HL-60 (cell line): ENCODE measurements at regions not wholly inside any gene's neighbourhood (a gene's known extent, or its start where the extent isn't known, plus 50 kb on each side); places are given as distances from the start of the nearest gene placed in this dataset.

Experiments used
- CTCF ChIP-seq: IDR thresholded peaks from one replicate; pipeline ENCODE4 v1.5.1; 2011; ENCODE audit warnings: low read length, control low read depth, inconsistent platforms; ENCODE audit not compliant: insufficient read depth
- GABPA ChIP-seq: IDR thresholded peaks from 2 replicates; pipeline ENCODE4 v1.6.1; 2012; ENCODE audit warnings: low read depth
- POLR2AphosphoS5 ChIP-seq: IDR thresholded peaks from 2 replicates; pipeline ENCODE4 v1.6.1; 2012; ENCODE audit warnings: low read depth
- TF ChIP-seq, protein P1 (sequence below): IDR thresholded peaks from 2 replicates; pipeline ENCODE4 v1.6.1; 2012; ENCODE audit warnings: low read depth; ENCODE audit not compliant: insufficient replicate concordance

DNA sequence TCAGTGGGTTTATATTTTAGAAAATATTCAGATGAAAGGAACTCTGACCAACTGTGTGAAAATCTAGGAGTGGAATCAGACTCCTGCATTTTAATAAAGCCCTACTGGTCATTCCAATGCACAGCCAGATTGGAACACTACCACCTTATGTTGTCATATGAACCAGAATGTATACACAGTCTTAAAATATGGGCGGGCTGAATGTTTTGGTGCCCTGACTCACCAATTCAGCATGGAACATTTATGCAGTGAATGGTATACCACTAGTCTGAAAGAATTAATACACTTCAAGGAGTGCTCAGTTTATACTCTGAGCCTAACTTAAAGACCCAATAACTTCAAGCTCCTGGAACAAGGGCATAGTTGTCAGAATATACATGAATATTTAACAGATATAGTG, 280.9 kb upstream of the TCF4 start:
- no peak for TF ChIP-seq POLR2AphosphoS5
- TF ChIP-seq CTCF = no peak
- TF ChIP-seq GABPA = no peak
- TF ChIP-seq, protein P1, sequence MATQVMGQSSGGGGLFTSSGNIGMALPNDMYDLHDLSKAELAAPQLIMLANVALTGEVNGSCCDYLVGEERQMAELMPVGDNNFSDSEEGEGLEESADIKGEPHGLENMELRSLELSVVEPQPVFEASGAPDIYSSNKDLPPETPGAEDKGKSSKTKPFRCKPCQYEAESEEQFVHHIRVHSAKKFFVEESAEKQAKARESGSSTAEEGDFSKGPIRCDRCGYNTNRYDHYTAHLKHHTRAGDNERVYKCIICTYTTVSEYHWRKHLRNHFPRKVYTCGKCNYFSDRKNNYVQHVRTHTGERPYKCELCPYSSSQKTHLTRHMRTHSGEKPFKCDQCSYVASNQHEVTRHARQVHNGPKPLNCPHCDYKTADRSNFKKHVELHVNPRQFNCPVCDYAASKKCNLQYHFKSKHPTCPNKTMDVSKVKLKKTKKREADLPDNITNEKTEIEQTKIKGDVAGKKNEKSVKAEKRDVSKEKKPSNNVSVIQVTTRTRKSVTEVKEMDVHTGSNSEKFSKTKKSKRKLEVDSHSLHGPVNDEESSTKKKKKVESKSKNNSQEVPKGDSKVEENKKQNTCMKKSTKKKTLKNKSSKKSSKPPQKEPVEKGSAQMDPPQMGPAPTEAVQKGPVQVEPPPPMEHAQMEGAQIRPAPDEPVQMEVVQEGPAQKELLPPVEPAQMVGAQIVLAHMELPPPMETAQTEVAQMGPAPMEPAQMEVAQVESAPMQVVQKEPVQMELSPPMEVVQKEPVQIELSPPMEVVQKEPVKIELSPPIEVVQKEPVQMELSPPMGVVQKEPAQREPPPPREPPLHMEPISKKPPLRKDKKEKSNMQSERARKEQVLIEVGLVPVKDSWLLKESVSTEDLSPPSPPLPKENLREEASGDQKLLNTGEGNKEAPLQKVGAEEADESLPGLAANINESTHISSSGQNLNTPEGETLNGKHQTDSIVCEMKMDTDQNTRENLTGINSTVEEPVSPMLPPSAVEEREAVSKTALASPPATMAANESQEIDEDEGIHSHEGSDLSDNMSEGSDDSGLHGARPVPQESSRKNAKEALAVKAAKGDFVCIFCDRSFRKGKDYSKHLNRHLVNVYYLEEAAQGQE = no peak
